ENCODE measurements at regions not wholly inside any gene's neighbourhood (a gene's known extent, or its start where the extent isn't known, plus 50 kb on each side); places are given as distances from the start of the nearest gene placed in this dataset.

GRCh38 chr11:128313931-128314330, 273.4 kb downstream of the ETS1 start:
- DNase-seq (no peak), ATAC-seq (ENCODE audit: insufficient read depth, low FRiP score) (no peak)
- no peak overlapping the region for H3K9ac ChIP-seq (ENCODE audit: insufficient read depth in 1 of 2, low read length in 2 of 2)
- no peak for TF ChIP-seq CTCF (IDR thresholded peaks at IDR 0.05; ENCODE audit: control extremely low read depth, extremely low read depth)
- peaks cover 0 to 7% (median 3%) of the 10 kb centered on the region in 4 donors for H3K9me3 ChIP-seq (ENCODE audit: control insufficient read depth in 4 of 4, insufficient read depth in 3 of 4, low read length in 3 of 4)
- H3K36me3 ChIP-seq (ENCODE audit: control insufficient read depth in 4 of 4, insufficient read depth in 4 of 4, low read length in 4 of 4) = no peaks in the 10 kb centered on the region
- no peak overlapping the region for H3K27ac ChIP-seq (ENCODE audit: low read depth in 1 of 2, low read length in 1 of 2)
- no peaks in the 10 kb centered on the region for H3K27me3 ChIP-seq (ENCODE audit: control insufficient read depth in 3 of 3, insufficient read depth in 3 of 3, low read length in 2 of 3)
- 97 to 100% methylated on average over 1 of the region's 1 CpG for WGBS, 2 donors
- H3K4me1 ChIP-seq (ENCODE audit: control insufficient read depth in 5 of 5, insufficient read depth in 5 of 5, low read length in 5 of 5) = no peaks in the 10 kb centered on the region
- H3K4me3 ChIP-seq = no peak overlapping the region

GRCh38 chr11:128311742-128312719, 275.3 kb downstream of the ETS1 start:
- Histone ChIP-seq H3K9me3 (ENCODE audit: control insufficient read depth in 4 of 4, insufficient read depth in 3 of 4, low read length in 3 of 4) (peaks cover 0 to 7% (median 3%) of the 10 kb centered on the region in 4 donors), H3K9ac (ENCODE audit: insufficient read depth in 1 of 2, low read length in 2 of 2) (no peak overlapping the region)
- 59 to 63% methylated on average over 3 of the region's 3 CpGs for WGBS, 2 donors

GRCh38 chr11:128310676-128311445, 276.5 kb downstream of the ETS1 start:
- no peak for TF ChIP-seq CTCF (IDR thresholded peaks at IDR 0.05; ENCODE audit: control extremely low read depth, extremely low read depth)
- Histone ChIP-seq H3K4me1 (ENCODE audit: control insufficient read depth in 5 of 5, insufficient read depth in 5 of 5, low read length in 5 of 5) (no peaks in the 10 kb centered on the region), H3K9me3 (ENCODE audit: control insufficient read depth in 4 of 4, insufficient read depth in 3 of 4, low read length in 3 of 4) (peaks cover 0 to 7% (median 3%) of the 10 kb centered on the region in 4 donors), H3K4me3 (no peak overlapping the region), H3K9ac (ENCODE audit: insufficient read depth in 1 of 2, low read length in 2 of 2) (no peak overlapping the region), H3K27me3 (ENCODE audit: control insufficient read depth in 3 of 3, insufficient read depth in 3 of 3, low read length in 2 of 3) (no peaks in the 10 kb centered on the region), H3K27ac (ENCODE audit: low read depth in 1 of 2, low read length in 1 of 2) (no peak overlapping the region), H3K36me3 (ENCODE audit: control insufficient read depth in 4 of 4, insufficient read depth in 4 of 4, low read length in 4 of 4) (no peaks in the 10 kb centered on the region)
- WGBS, 2 donors = 88 to 93% methylated on average over 7 of the region's 7 CpGs
- DNase-seq = no peak
- no peak for ATAC-seq (ENCODE audit: insufficient read depth, low FRiP score)

More at GRCh38 chr11:128311742-128312719, 275.3 kb downstream of the ETS1 start:
- no peak for TF ChIP-seq CTCF (IDR thresholded peaks at IDR 0.05; ENCODE audit: control extremely low read depth, extremely low read depth)
- Histone ChIP-seq H3K36me3 (ENCODE audit: control insufficient read depth in 4 of 4, insufficient read depth in 4 of 4, low read length in 4 of 4) (no peaks in the 10 kb centered on the region), H3K4me1 (ENCODE audit: control insufficient read depth in 5 of 5, insufficient read depth in 5 of 5, low read length in 5 of 5) (no peaks in the 10 kb centered on the region), H3K4me3 (no peak overlapping the region), H3K27ac (ENCODE audit: low read depth in 1 of 2, low read length in 1 of 2) (no peak overlapping the region), H3K27me3 (ENCODE audit: control insufficient read depth in 3 of 3, insufficient read depth in 3 of 3, low read length in 2 of 3) (no peaks in the 10 kb centered on the region)
- ATAC-seq (ENCODE audit: insufficient read depth, low FRiP score) (no peak), DNase-seq (no peak)
